ENCODE measurements at regions not wholly inside any gene's neighbourhood (a gene's known extent, or its start where the extent isn't known, plus 50 kb on each side); places are given as distances from the start of the nearest gene placed in this dataset.

DNA sequence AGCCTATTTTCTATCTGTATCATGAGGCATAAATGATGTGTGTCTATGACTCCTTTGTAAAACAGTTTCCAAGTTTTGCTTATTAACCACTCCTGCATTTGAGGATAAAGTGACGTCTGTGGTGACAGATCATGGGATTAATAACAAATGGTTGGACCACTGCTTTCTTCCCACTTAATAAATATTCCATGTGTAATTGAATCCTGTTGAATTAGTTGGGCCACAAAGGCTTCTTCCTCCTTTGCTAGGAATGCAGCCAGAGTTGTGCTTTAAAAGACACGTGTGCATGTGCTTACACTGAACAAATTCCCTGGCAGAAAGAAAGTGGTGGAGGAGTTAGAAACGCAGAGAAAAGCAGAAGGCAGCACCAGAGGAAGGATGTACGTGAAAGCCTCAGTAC, 150.2 kb downstream of the ACTBL2 start:
- no peak for DNase-seq

DNA sequence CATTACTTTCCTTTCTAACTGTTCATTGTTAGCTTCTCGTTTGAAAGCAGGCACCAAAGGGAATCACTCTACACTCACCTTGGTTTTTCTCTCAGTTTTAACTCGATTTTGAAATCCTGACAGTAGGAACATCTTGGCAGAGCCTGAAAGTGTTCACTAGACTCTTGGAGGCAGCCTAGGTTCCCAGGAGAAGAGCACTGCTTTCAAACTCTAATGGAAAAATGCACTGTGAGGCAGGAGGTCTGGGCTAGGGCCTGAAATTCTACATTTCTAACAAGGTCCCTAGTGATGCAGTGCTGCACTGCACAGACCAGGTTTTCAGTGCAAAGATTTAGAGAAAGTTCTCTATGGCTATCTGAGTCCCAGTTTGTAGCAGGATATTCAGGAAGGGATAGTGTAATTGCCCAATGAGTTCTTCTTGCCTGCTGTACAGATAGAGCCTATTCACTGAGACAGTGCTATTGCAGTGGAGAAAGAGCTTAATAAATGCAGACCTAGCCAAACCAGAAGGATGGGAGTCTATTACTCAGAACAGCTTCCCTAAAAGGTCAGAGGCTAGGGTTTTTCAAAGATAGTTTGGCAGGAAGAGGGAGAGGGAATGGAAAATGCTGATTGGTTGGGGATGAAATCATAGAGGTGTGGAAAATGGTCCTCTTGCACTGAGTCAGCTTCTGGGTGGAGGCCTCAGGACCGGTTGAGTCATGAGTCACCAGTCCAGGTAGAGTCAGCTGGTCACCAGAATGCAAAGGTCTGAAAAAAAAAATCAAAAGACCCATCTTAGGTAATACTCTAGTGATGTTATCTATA, 153.9 kb downstream of the GPBP1 start:
- DNase-seq: no peak

DNA sequence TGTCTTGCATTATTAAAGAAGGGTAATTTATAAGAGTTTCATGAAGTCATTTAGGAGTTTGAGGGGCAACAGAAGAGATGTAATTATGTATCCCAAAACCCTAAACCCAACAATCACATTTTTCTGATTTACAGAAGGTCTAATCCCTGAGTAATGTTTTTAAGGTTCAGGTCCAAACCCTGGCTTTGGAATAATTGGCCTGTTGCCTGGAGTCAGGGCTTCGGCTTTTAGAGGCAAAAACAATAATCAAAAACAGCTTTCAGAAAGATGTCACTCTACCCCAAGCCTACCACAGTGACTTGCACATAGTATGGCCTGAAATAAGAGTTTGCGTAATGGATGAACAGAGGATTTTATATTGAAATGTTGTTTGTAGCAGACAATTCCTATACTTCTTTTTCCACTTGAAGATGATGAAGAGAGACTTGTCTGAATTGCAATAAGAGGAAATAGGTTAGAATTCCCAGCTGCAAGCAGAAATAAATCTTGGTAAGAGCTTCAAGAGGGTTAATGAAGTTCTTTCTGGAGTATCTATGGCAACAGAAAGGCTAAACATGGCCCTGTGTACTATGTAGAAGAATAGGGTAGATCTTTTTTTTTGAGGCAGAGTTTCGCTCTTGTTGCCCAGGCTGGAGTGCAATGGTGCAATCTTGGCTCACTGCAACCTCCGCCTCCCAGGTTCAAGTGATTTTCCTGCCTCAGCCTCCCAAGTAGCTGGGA, 152.0 kb downstream of the GPBP1 start:
- no peak for DNase-seq

- DNase-seq: no peak
Measured at GRCh38 chr5:57324861-57325260, 151.0 kb downstream of the GPBP1 start.

- no peak for DNase-seq
Measured at GRCh38 chr5:57324181-57324580, 150.3 kb downstream of the GPBP1 start.

DNA sequence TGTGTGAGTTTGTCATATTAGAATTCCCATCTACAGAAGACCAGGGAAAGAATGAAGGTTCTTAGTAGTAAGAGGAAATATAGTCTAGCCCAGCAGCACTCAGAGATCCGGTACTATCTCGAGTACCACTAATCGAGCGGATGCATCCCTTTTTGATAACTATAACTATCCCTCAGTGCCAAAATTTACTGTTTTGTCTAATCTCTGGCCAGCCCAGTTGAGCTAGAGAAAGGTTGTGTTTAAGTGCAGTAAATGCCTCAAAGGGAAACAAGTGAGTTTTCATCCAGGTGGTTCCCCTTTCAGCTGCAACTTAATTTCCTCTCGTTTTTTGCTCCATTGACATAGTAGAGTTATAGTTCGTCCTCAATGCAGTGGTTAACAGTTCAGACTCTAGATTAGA, 146.7 kb downstream of the GPBP1 start:
- no peak for DNase-seq

- DNase-seq: no peak
Measured at GRCh38 chr5:57319628-57320027, 145.8 kb downstream of the GPBP1 start.

DNA sequence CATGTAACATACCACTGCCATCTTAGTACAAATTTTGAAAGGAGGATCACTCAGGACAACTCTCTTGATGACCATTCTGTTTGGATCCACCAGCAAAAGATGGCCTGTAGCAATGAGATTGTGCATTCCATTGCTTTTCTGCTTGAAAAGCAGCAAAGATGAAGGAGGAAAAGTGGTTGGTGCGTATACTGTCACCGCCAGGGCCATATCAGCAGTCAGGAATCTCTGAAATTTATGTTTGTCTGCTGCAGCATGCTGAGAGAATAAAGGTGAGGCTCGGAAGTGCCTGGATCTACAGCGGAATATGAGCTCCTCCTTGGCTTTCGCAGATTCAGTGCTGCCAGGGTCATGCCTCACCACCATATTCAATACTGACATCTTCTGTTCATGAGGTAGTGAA, 144.4 kb downstream of the GPBP1 start:
- DNase-seq: no peak

DNA sequence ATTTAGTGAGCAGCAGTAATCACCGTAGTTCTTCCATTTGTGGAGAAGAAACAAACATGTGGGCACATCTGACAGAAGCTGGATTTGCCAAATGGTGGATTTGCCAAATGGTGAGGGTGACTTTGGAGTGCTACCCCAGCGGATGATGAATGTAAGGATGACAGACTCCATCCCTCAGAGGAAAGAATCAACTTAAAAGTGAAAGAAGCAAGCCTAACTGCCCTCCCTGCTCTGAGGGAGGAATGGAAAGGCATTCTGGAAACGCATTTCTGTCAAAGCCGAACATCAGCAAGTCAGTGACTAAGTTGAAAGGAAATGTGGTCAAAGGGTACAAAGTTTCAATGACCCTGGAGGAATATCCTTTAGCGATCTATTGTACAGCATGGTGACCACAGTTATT, 143.5 kb downstream of the GPBP1 start:
- DNase-seq: no peak

GRCh38 chr5:57316798-57317327, 143.0 kb downstream of the GPBP1 start:
- DNase-seq: no peak

- no peak for DNase-seq
Measured at GRCh38 chr5:57315941-57316340, 142.1 kb downstream of the GPBP1 start.
